ENCODE measurements at regions not wholly inside any gene's neighbourhood (a gene's known extent, or its start where the extent isn't known, plus 50 kb on each side); places are given as distances from the start of the nearest gene placed in this dataset.

DNA sequence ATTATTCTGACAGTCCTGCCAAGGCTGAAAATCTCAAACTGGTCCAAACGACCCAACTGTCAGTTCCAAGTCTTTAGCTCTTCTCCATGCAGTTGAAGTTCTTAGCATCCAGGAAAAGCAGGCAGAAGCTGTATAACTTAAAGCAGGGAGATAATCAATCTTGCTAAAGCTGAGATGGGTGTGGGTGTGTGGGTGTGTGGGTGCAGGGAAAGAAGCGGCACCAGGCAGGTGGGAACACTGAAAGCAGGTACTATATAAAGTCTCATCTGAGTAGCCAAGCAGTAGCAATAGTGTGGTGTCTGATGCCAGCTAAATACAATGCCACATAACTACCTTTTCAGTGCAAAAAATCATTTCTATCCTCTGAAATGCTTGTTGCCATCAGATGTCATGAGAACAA is 69.7 kb upstream of the EGFL6 start:
- Histone ChIP-seq H3K79me2 (ENCODE audit: insufficient read depth, low read length) (no peaks in the 10 kb centered on the region), H3K79me1 (ENCODE audit: insufficient read depth, low read depth, low read length, poor library complexity, severe bottlenecking) (no peaks in the 10 kb centered on the region), H2AK5ac (ENCODE audit: insufficient read length, low read length) (no peak overlapping the region), H4K20me1 (ENCODE audit: control insufficient read depth, insufficient read depth, insufficient read length) (no peaks in the 10 kb centered on the region), H3K4me1 (ENCODE audit: insufficient read depth, low read length) (no peaks in the 10 kb centered on the region), H3K18ac (ENCODE audit: insufficient read length, low read depth, low read length) (no peak overlapping the region), H4K8ac (replicated peaks; ENCODE audit: insufficient read length, low read depth, low read length) (no peak overlapping the region), H3K9ac (ENCODE audit: extremely low read depth, insufficient read length, low read length) (no peak overlapping the region), H3K14ac (ENCODE audit: insufficient read depth, low read length) (no peak overlapping the region), H3K9me3 (ENCODE audit: control insufficient read depth, low read depth, low read length) (no peaks in the 10 kb centered on the region), H3T11ph (ENCODE audit: low read length) (no peak overlapping the region), H2BK120ac (ENCODE audit: low read depth, low read length, poor library complexity, severe bottlenecking) (no peak overlapping the region), H2AFZ (ENCODE audit: low read length) (no peak overlapping the region), H4K5ac (ENCODE audit: insufficient read length, low read depth, low read length) (no peak overlapping the region), H3K23ac (ENCODE audit: insufficient read length, low read depth, low read length) (no peak overlapping the region), H3K4me2 (ENCODE audit: insufficient read depth, insufficient read length, low read length) (no peak overlapping the region), H2BK15ac (ENCODE audit: low read depth, low read length) (no peak overlapping the region), H3K27me3 (ENCODE audit: insufficient read depth, low read length) (no peaks in the 10 kb centered on the region), H3K56ac (ENCODE audit: insufficient read length, low read depth, low read length) (no peak overlapping the region), H2BK20ac (ENCODE audit: low read depth, low read length, poor library complexity, severe bottlenecking) (no peak overlapping the region), H3K23me2 (ENCODE audit: insufficient read length, low read depth, low read length, poor library complexity, severe bottlenecking) (no peaks in the 10 kb centered on the region), H2BK12ac (ENCODE audit: insufficient read length, low read depth, low read length) (no peak overlapping the region), H4K91ac (ENCODE audit: insufficient read length, low read depth, low read length) (no peak overlapping the region), H3K4ac (ENCODE audit: low read depth, low read length) (no peak overlapping the region), H3K27ac (ENCODE audit: insufficient read length, low read depth, low read length) (no peak overlapping the region), H2BK5ac (ENCODE audit: insufficient read length, low read length) (no peak overlapping the region)
- TF ChIP-seq CTCF (conservative IDR thresholded peaks at IDR 0.05), result no peak
- H3K4me1 Mint-ChIP-seq, result no peaks in the 10 kb centered on the region
- H3K27ac Mint-ChIP-seq, result no peak overlapping the region
- no CpG with 5 or more reads among the region's 2 CpGs for WGBS (ENCODE audit: extremely low coverage, insufficient read length, low lambda C conversion rate)
- DNase-seq, result no peak
- H3K9me3 Mint-ChIP-seq, result peaks cover 25 to 51% of the 10 kb centered on the region in 2 experiments
- H3K36me3 Mint-ChIP-seq (ENCODE audit: insufficient read depth in 1 of 3, low read depth in 3 of 3), result peaks cover 0 to 2% (median 0%) of the 10 kb centered on the region in 3 experiments; a peak in 3 of 7 replicates
- H3K27me3 Mint-ChIP-seq (ENCODE audit: low read depth), result no peaks in the 10 kb centered on the region
- no peak overlapping the region for H3K4me3 Mint-ChIP-seq

Data from H9 (cell line).